HEK293 (cell line): ENCODE measurements at regions not wholly inside any gene's neighbourhood (a gene's known extent, or its start where the extent isn't known, plus 50 kb on each side); places are given as distances from the start of the nearest gene placed in this dataset.

Source experiments
- CTCF ChIA-PET: fragments of 350-600 bp; formaldehyde crosslinking; extraction: SDS; loops from one replicate; lab custom pipeline; 2021; ENCODE audit warnings: antibody characterized with exemption; lab: Yijun Ruan, JAX
- POLR2A ChIA-PET: fragments of 300-600 bp; formaldehyde crosslinking; extraction: SDS; loops from one replicate; lab custom pipeline; 2020; ENCODE audit warnings: antibody characterized with exemption, inconsistent platforms; lab: Yijun Ruan, JAX
- H3K27ac ChIP-seq: fragments of 200-500 bp; sonication (Bioruptor generic); 2 replicates; pipeline ENCODE4 v1.5.1; 2014; ENCODE audit warnings: low read depth, low read length, control low read depth, inconsistent platforms; ENCODE audit errors: extremely low read depth
- H3K36me3 ChIP-seq, 2 experiments: fragments of 200-500 bp in 1 of 2; sonication (Bioruptor generic) in 1 of 2; 1 replicate in 1 of 2; 2 replicates in 1 of 2; pipeline ENCODE4 v1.5.1; 2014 to 2017; ENCODE audit warnings: inconsistent platforms in 2 of 2, low read length in 2 of 2; ENCODE audit not compliant: control insufficient read depth in 2 of 2, insufficient read depth in 1 of 2
- H3K4me1 ChIP-seq: fragments of 200-500 bp; sonication (Bioruptor generic); 2 replicates; pipeline ENCODE4 v1.5.1; 2014; ENCODE audit warnings: mild to moderate bottlenecking, low read length, inconsistent platforms; ENCODE audit not compliant: control insufficient read depth, insufficient read depth
- H3K4me3 ChIP-seq: 2 replicates; pipeline ENCODE4 v1.5.1; 2011; ENCODE audit warnings: low read depth, mild to moderate bottlenecking, control low read depth, low read length, moderate library complexity
- H3K9me3 ChIP-seq: fragments of 200-500 bp; sonication (Bioruptor generic); 2 replicates; pipeline ENCODE4 v1.5.1; 2014; ENCODE audit warnings: low read depth, low read length, inconsistent platforms; ENCODE audit not compliant: control insufficient read depth, insufficient read depth
- CTCF ChIP-seq: fragments of 450-650 bp; formaldehyde crosslinking; IDR thresholded peaks from 2 replicates; pipeline ENCODE4 v1.5.1; 2016; ENCODE audit warnings: missing biosample characterization, missing genetic modification characterization
- KLF1 ChIP-seq: fragments of 450-650 bp; formaldehyde crosslinking; IDR thresholded peaks from 2 replicates; pipeline ENCODE4 v1.5.1; 2016; ENCODE audit warnings: missing biosample characterization, missing genetic modification characterization
- KLF16 ChIP-seq: fragments of 450-650 bp; formaldehyde crosslinking; IDR thresholded peaks from 2 replicates; pipeline ENCODE4 v1.5.1; 2017; ENCODE audit warnings: missing biosample characterization, missing genetic modification characterization
- KLF9 ChIP-seq: fragments of 450-650 bp; formaldehyde crosslinking; IDR thresholded peaks from 2 replicates; pipeline ENCODE4 v1.5.1; 2016; ENCODE audit warnings: missing biosample characterization, missing genetic modification characterization, low read depth
- PRDM1 ChIP-seq: fragments of 450-650 bp; formaldehyde crosslinking; IDR thresholded peaks from 2 replicates; pipeline ENCODE4; 2016; ENCODE audit warnings: missing biosample characterization, missing genetic modification characterization
- TSHZ1 ChIP-seq: fragments of 450-650 bp; formaldehyde crosslinking; IDR thresholded peaks from 2 replicates; pipeline ENCODE4 v1.5.1; 2016; ENCODE audit warnings: missing biosample characterization, missing genetic modification characterization, borderline replicate concordance
- ZFHX2 ChIP-seq: fragments of 450-650 bp; formaldehyde crosslinking; conservative IDR thresholded peaks from 2 replicates; pipeline ENCODE4 v1.5.1; 2016; ENCODE audit warnings: missing biosample characterization, missing genetic modification characterization
- ZNF155 ChIP-seq: fragments of 450-650 bp; formaldehyde crosslinking; IDR thresholded peaks from 2 replicates; pipeline ENCODE4 v1.5.1; 2016; ENCODE audit warnings: missing biosample characterization, missing genetic modification characterization
- ZNF174 ChIP-seq: fragments of 450-650 bp; formaldehyde crosslinking; IDR thresholded peaks from 2 replicates; pipeline ENCODE4 v1.5.0; 2017; ENCODE audit warnings: missing biosample characterization, mild to moderate bottlenecking, missing genetic modification characterization
- ZNF184 ChIP-seq: fragments of 450-650 bp; IDR thresholded peaks from 2 replicates; pipeline ENCODE4 v1.5.1; 2018; ENCODE audit warnings: missing biosample characterization, mild to moderate bottlenecking, missing genetic modification characterization
- ZNF221 ChIP-seq: fragments of 450-650 bp; formaldehyde crosslinking; IDR thresholded peaks from 2 replicates; pipeline ENCODE4 v1.5.1; 2017; ENCODE audit warnings: missing biosample characterization, missing genetic modification characterization, borderline replicate concordance
- ZNF24 ChIP-seq: fragments of 450-650 bp; formaldehyde crosslinking; IDR thresholded peaks from 2 replicates; pipeline ENCODE4 v1.5.1; 2016; ENCODE audit warnings: missing biosample characterization, missing genetic modification characterization
- ZNF335 ChIP-seq: fragments of 450-650 bp; formaldehyde crosslinking; conservative IDR thresholded peaks from 2 replicates; pipeline ENCODE4 v1.5.1; 2016; ENCODE audit warnings: missing biosample characterization, missing genetic modification characterization
- ZNF354C ChIP-seq: fragments of 450-650 bp; formaldehyde crosslinking; IDR thresholded peaks from 2 replicates; pipeline ENCODE4 v1.5.1; 2016; ENCODE audit warnings: missing biosample characterization, missing genetic modification characterization, low read depth, borderline replicate concordance
- ZNF473 ChIP-seq: fragments of 450-650 bp; formaldehyde crosslinking; IDR thresholded peaks from 2 replicates; pipeline ENCODE4 v1.5.1; 2017; ENCODE audit warnings: missing biosample characterization, missing genetic modification characterization
- ZNF626 ChIP-seq: fragments of 450-650 bp; sonication (Bioruptor Pico); formaldehyde crosslinking; IDR thresholded peaks from 2 replicates; pipeline ENCODE4 v1.5.1; 2018; ENCODE audit warnings: missing biosample characterization, missing genetic modification characterization, inconsistent platforms
- ZNF645 ChIP-seq: fragments of 450-650 bp; formaldehyde crosslinking; IDR thresholded peaks from 2 replicates; pipeline ENCODE4; 2016; ENCODE audit warnings: missing biosample characterization, missing genetic modification characterization
- ZNF776 ChIP-seq: fragments of 450-650 bp; formaldehyde crosslinking; IDR thresholded peaks from 2 replicates; pipeline ENCODE4 v1.5.0; 2017; ENCODE audit warnings: missing biosample characterization, missing genetic modification characterization, borderline replicate concordance
- TF ChIP-seq, protein P1 (sequence below): fragments of 450-650 bp; formaldehyde crosslinking; IDR thresholded peaks from 2 replicates; pipeline ENCODE4 v1.5.1; 2016; ENCODE audit warnings: missing biosample characterization, missing genetic modification characterization
- TF ChIP-seq, protein P2 (sequence below): fragments of 450-650 bp; formaldehyde crosslinking; IDR thresholded peaks from 2 replicates; pipeline ENCODE4 v1.5.1; 2016; ENCODE audit warnings: missing biosample characterization, missing genetic modification characterization

DNA sequence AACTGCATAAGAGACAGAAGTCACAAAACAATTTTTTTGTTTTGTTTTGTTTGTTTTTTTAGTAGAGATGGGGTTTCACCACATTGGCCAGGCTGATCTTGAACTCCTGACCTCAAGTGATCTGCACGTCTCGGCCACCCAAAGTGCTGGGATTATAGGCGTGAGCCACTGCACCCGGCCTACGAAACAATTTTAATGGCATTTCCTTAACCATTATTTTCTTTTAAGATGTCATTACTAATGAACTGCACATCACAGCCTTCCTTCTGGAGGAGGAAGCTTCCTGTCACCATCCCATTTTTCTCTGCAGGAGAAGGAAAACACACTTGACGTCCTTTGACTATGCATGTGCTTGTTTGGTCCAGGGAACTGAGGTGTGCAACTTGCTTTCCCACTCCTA, 125.3 kb upstream of the AKIRIN2 start:
- Histone ChIP-seq H3K27ac (no peak overlapping the region), H3K4me3 (no peak overlapping the region), H3K36me3 (no peaks in the 10 kb centered on the region), H3K9me3 (no peaks in the 10 kb centered on the region), H3K4me1 (peaks cover 12% of the 10 kb centered on the region)
- CTCF ChIA-PET = interaction anchor here (0.6 kb wide), 1 partner anchor 762 kb away, joined by 5 read pairs; no protein-coding TSS in a partner anchor
- POLR2A ChIA-PET = no interaction called here
- TF ChIP-seq ZNF184 = no peak
- no peak for TF ChIP-seq ZNF221
- no peak for TF ChIP-seq PRDM1 (tag by site-specific recombination)
- no peak for TF ChIP-seq ZNF24 (tag by site-specific recombination)
- TF ChIP-seq ZNF626 (tag by site-specific recombination) = no peak
- TF ChIP-seq, protein P1, sequence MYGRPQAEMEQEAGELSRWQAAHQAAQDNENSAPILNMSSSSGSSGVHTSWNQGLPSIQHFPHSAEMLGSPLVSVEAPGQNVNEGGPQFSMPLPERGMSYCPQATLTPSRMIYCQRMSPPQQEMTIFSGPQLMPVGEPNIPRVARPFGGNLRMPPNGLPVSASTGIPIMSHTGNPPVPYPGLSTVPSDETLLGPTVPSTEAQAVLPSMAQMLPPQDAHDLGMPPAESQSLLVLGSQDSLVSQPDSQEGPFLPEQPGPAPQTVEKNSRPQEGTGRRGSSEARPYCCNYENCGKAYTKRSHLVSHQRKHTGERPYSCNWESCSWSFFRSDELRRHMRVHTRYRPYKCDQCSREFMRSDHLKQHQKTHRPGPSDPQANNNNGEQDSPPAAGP = no peak

DNA sequence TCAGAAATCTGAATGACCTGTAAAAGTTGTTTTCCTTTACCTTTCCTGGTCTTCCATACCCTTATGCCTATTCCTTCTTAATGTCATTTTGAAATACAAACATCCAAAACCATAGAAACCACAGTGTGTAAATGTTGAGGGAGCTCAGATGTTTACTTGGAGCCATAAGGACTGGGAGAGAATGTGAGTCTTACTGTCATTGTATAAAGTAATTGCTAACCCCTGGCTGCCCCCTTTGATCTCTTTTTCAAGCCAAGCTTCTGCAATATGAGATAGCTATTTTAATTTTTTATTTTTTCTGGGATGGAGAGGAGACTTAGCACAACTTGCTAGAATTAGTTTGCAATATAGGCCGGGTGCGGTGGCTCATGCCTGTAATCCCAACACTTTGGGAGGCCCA, 124.4 kb upstream of the AKIRIN2 start:
- peaks cover 5% of the 10 kb centered on the region for H3K4me1 ChIP-seq
- H3K27ac ChIP-seq = no peak overlapping the region
- H3K36me3 ChIP-seq = no peaks in the 10 kb centered on the region
- ChIA-PET CTCF (interaction anchor here (0.6 to 1.3 kb wide), 2 partner anchors 13 to 103 kb away, joined by 3 to 4 read pairs; no protein-coding TSS in a partner anchor), POLR2A (no interaction called here)
- TF ChIP-seq CTCF (tag by site-specific recombination) = no peak
- TF ChIP-seq TSHZ1 (tag by site-specific recombination) = no peak
- no peak for TF ChIP-seq KLF9
- TF ChIP-seq KLF1 (tag by site-specific recombination) = no peak
- TF ChIP-seq, protein P2, sequence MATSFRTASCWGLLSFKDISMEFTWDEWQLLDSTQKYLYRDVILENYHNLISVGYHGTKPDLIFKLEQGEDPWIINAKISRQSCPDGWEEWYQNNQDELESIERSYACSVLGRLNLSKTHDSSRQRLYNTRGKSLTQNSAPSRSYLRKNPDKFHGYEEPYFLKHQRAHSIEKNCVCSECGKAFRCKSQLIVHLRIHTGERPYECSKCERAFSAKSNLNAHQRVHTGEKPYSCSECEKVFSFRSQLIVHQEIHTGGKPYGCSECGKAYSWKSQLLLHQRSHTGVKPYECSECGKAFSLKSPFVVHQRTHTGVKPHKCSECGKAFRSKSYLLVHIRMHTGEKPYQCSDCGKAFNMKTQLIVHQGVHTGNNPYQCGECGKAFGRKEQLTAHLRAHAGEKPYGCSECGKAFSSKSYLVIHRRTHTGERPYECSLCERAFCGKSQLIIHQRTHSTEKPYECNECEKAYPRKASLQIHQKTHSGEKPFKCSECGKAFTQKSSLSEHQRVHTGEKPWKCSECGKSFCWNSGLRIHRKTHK = no peak
- TF ChIP-seq ZNF174 (tag by site-specific recombination) = no peak
- no peak for TF ChIP-seq ZNF645 (tag by site-specific recombination)
- TF ChIP-seq ZNF473 (tag by site-specific recombination) = no peak
- TF ChIP-seq KLF16 (tag by site-specific recombination) = no peak
- TF ChIP-seq ZFHX2 (tag by site-specific recombination) = no peak
- TF ChIP-seq ZNF335 (tag by site-specific recombination) = no peak
- TF ChIP-seq ZNF776 (tag by site-specific recombination) = no peak
- no peak for TF ChIP-seq ZNF354C (tag by site-specific recombination)
- TF ChIP-seq ZNF155 (tag by site-specific recombination) = no peak
- H3K9me3 ChIP-seq = no peaks in the 10 kb centered on the region
- no peak overlapping the region for H3K4me3 ChIP-seq
